DOHH2 (cell line): ENCODE measurements at regions not wholly inside any gene's neighbourhood (a gene's known extent, or its start where the extent isn't known, plus 50 kb on each side); places are given as distances from the start of the nearest gene placed in this dataset.

ENCODE experiments used
- H3F3A ChIP-seq: fragments of 200-600 bp; sonication (generic), shearing (Covaris generic); 2 replicates; pipeline ENCODE4 v1.6.0; 2016; ENCODE audit warnings: antibody characterized with exemption, mild to moderate bottlenecking; ENCODE audit not compliant: control insufficient read depth, insufficient read depth
- H3K27ac ChIP-seq: fragments of 200-600 bp; sonication (generic); 2 replicates; pipeline ENCODE4 v1.5.1; 2014; ENCODE audit warnings: low read depth, mild to moderate bottlenecking, low read length, moderate library complexity
- H3K27me3 ChIP-seq: fragments of 200-600 bp; sonication (generic); 2 replicates; pipeline ENCODE4 v1.6.1; 2014; ENCODE audit warnings: mild to moderate bottlenecking, low read length, mixed read lengths; ENCODE audit not compliant: control insufficient read depth
- H3K36me3 ChIP-seq: fragments of 200-600 bp; sonication (generic); 2 replicates; pipeline ENCODE4 v1.6.1; 2014; ENCODE audit warnings: mild to moderate bottlenecking, low read length, moderate library complexity, mixed read lengths; ENCODE audit not compliant: control insufficient read depth
- H3K4me1 ChIP-seq: fragments of 200-600 bp; sonication (generic); 2 replicates; pipeline ENCODE4 v1.6.1; 2014; ENCODE audit warnings: mild to moderate bottlenecking, low read length, mixed read lengths; ENCODE audit not compliant: control insufficient read depth
- H3K4me2 ChIP-seq: fragments of 200-600 bp; sonication (generic); 2 replicates; pipeline ENCODE4 v1.6.0; 2014; ENCODE audit warnings: mild to moderate bottlenecking, low read length, moderate library complexity
- H3K4me3 ChIP-seq: fragments of 200-600 bp; sonication (generic); 2 replicates; pipeline ENCODE4 v1.5.1; 2014; ENCODE audit warnings: mild to moderate bottlenecking, low read length, mixed read lengths
- H3K79me2 ChIP-seq: fragments of 200-600 bp; sonication (generic); 2 replicates; pipeline ENCODE4 v1.6.1; 2014; ENCODE audit warnings: mild to moderate bottlenecking, low read length, mixed read lengths; ENCODE audit not compliant: control insufficient read depth
- H3K9me2 ChIP-seq: fragments of 200-600 bp; sonication (generic); replicated peaks from 2 replicates; pipeline ENCODE4 v1.6.1; 2014; ENCODE audit warnings: mild to moderate bottlenecking, low read length, mixed read lengths; ENCODE audit not compliant: control insufficient read depth
- H3K9me3 ChIP-seq: fragments of 200-600 bp; sonication (generic); 2 replicates; pipeline ENCODE4 v1.6.1; 2014; ENCODE audit warnings: antibody characterized with exemption, low read length, mixed read lengths; ENCODE audit not compliant: control insufficient read depth, insufficient read depth
- H4K20me1 ChIP-seq: fragments of 200-600 bp; sonication (generic); 2 replicates; pipeline ENCODE4 v1.6.0; 2014; ENCODE audit warnings: low read depth, mild to moderate bottlenecking, antibody characterized with exemption, low read length, moderate library complexity; ENCODE audit not compliant: control insufficient read depth, insufficient read depth
- CTCF ChIP-seq: fragments of 200-600 bp; sonication (generic); IDR thresholded peaks from one replicate; pipeline ENCODE4 v1.5.1; 2014; ENCODE audit warnings: antibody characterized with exemption, mild to moderate bottlenecking, low read depth, low read length; ENCODE audit not compliant: poor library complexity, severe bottlenecking
- EZH2phosphoT487 ChIP-seq: fragments of 200-600 bp; sonication (generic); IDR thresholded peaks from 2 replicates; pipeline ENCODE4 v1.6.1; 2017; ENCODE audit warnings: borderline replicate concordance, mild to moderate bottlenecking, antibody characterized with exemption, low read length, moderate library complexity, mixed read lengths

GRCh38 chr12:24034160-24034559 lies 84.7 kb upstream of the SOX5 start:
- H3K4me2 ChIP-seq: no peak overlapping the region
- no peaks in the 10 kb centered on the region for H3K9me2 ChIP-seq
- no peaks in the 10 kb centered on the region for H4K20me1 ChIP-seq
- no peaks in the 10 kb centered on the region for H3K36me3 ChIP-seq
- no peaks in the 10 kb centered on the region for H3K4me1 ChIP-seq
- TF ChIP-seq CTCF (no peak), EZH2phosphoT487 (no peak)
- H3K79me2 ChIP-seq: no peaks in the 10 kb centered on the region
- no peaks in the 10 kb centered on the region for H3F3A ChIP-seq
- H3K4me3 ChIP-seq: no peak overlapping the region
- no peaks in the 10 kb centered on the region for H3K27me3 ChIP-seq
- H3K27ac ChIP-seq: no peak overlapping the region
- H3K9me3 ChIP-seq: no peaks in the 10 kb centered on the region

GRCh38 chr12:24027352-24027751 lies 77.9 kb upstream of the SOX5 start:
- Histone ChIP-seq H3K4me1 (no peaks in the 10 kb centered on the region), H3K79me2 (no peaks in the 10 kb centered on the region)

GRCh38 chr12:24025153-24025798 lies 75.8 kb upstream of the SOX5 start:
- no peaks in the 10 kb centered on the region for H3K9me3 ChIP-seq
- H3K27me3 ChIP-seq: no peaks in the 10 kb centered on the region
- H3K36me3 ChIP-seq: no peaks in the 10 kb centered on the region
- H3F3A ChIP-seq: no peaks in the 10 kb centered on the region
- H3K4me3 ChIP-seq: no peak overlapping the region
- no peaks in the 10 kb centered on the region for H3K9me2 ChIP-seq
- H3K4me2 ChIP-seq: no peak overlapping the region
- no peaks in the 10 kb centered on the region for H4K20me1 ChIP-seq
- H3K27ac ChIP-seq: no peak overlapping the region
- no peaks in the 10 kb centered on the region for H3K4me1 ChIP-seq
- TF ChIP-seq EZH2phosphoT487 (no peak), CTCF (no peak)
- H3K79me2 ChIP-seq: no peaks in the 10 kb centered on the region

More at GRCh38 chr12:24027352-24027751, 77.9 kb upstream of the SOX5 start:
- Histone ChIP-seq H3K9me3 (no peaks in the 10 kb centered on the region), H3K4me2 (no peak overlapping the region), H3K36me3 (no peaks in the 10 kb centered on the region), H3K27me3 (no peaks in the 10 kb centered on the region), H4K20me1 (no peaks in the 10 kb centered on the region), H3F3A (no peaks in the 10 kb centered on the region), H3K9me2 (no peaks in the 10 kb centered on the region), H3K27ac (no peak overlapping the region), H3K4me3 (no peak overlapping the region)
- TF ChIP-seq CTCF: no peak
- no peak for TF ChIP-seq EZH2phosphoT487
